NCI-H2196 (cell line): ENCODE measurements at regions not wholly inside any gene's neighbourhood (a gene's known extent, or its start where the extent isn't known, plus 50 kb on each side); places are given as distances from the start of the nearest gene placed in this dataset.

Experiments used
- DNase-seq: peaks from one replicate; lab custom pipeline; 2025; ENCODE audit not compliant: unreplicated experiment; lab: John Stamatoyannopoulos, UW

GRCh38 chr14:36465178-36465577, 54.9 kb downstream of the NKX2-1 start:
- DNase-seq: no peak

DNA sequence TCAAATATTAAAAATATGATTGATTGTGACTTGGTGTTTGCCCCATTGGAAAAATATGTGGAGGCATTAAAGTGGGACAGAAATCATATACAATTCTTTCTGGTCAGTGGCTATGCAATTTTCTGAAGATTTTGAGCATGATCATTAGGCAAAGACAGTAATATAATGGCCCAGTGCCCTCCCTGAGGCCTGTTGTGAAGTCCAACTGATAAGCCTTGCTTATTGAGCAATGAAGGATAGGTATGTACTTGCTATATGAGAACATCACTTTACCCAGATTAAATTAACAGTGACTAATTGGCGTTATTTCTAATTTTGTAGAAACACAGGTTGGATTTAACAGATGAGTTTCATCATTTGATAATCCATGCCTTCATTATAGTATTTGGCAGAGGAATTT, 57.1 kb downstream of the NKX2-1 start:
- DNase-seq: no peak

DNA sequence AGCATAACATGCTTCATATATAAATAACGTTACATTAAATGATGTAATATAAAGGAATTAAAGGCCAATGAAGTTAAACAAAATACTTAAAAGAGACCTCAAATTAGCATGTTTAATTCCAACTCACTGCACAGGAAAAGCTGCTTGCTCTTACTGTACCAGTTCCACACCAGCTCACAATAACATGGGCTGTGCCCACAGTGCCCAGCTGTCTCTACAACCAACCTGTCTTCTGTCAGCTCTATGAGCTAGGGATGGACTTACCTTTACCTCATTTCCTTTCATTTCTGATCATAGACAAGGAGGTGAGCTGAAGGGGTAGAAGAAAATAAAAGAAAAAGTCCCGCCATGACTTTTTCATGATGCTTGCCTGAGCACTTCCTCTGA, 64.8 kb downstream of the NKX2-1 start:
- no peak for DNase-seq

- DNase-seq: no peak
Measured at GRCh38 chr14:36454599-36455240, 65.3 kb downstream of the NKX2-1 start.

GRCh38 chr14:36452860-36453259, 67.2 kb downstream of the NKX2-1 start:
- DNase-seq: no peak

- DNase-seq: no peak
Measured at GRCh38 chr14:36451310-36452065, 68.5 kb downstream of the NKX2-1 start.

DNA sequence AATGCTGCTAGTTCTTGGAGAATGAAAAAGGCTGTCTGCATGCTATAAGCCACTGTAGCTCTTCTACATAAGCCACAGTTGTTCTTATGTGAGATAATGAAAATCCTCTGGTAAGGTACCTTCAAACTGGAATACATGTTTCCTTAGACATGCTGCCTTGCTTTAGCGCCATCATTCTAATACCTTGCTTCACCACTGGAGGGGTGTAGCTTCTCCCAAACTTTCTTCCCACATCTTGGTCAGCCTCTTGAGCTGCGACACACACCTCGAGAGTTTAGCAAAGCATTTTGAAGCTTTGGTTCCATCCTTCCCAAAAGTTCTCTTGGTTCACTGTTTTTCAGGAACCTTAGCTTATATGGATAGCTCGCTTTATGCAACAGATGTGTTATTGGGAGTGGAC, 69.5 kb downstream of the NKX2-1 start:
- no peak for DNase-seq

DNA sequence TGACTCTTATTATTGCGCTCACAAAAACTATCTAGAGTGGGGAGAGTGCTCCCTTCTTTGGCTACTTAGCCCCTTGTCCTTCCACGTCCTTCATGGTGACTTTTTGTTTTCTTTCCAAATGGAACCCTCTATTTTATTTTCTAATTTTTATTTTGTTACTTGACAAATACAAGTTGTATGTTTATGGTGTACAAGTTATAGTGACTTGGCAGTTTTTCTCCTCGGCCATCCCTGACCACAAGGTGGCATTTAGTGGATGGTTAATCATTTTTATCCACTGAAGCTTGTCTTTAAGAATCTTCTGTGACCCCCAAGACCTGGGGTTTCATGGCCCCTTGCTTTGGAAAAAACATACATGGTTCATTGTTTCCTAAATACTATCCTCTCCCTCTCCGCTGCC, 70.1 kb downstream of the NKX2-1 start:
- no peak for DNase-seq

DNA sequence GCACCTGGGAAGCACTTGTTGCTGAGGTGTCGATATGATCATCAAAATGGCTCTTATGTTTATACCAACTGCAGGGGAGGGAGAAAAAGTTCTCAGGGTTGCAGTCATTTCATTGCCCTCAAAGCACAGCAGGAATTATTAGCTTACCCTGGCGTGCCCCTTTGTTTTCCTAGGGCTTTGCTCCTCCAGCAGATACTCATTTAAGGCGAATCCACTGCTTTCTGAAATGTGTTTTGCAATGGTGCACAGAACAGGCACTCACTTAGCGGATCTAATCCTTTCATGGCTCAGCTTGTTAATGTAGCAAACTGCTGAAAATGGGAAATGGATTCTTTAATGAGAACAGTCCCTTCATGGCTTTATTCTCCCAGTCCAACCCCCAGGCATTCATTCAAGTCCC, 76.7 kb downstream of the NKX2-1 start:
- DNase-seq: no peak

DNA sequence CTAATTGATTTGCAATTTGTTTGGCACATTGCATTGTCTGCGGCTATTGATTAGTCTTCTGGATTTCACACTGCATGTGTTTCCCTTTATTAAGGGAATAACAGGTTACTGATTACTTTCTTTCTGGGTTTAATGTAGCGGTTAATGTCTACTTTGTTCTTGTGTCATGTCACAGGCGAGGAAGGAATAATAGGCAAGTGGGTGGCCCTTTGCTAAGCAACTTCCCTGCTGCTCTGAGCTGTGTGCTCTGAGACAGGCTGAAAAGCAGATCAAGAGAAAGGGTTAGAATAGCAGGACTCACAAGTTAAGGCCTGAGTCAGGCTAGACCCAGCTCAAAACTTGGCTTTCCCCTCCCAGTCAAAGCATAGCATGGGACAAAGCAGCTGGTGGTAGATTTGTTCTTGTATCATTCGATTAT, 77.2 kb downstream of the NKX2-1 start:
- DNase-seq: no peak

GRCh38 chr14:36441283-36441682, 78.7 kb downstream of the NKX2-1 start:
- DNase-seq: no peak

- DNase-seq: no peak
Measured at GRCh38 chr14:36439766-36440165, 80.3 kb downstream of the NKX2-1 start.

GRCh38 chr14:36438883-36439282, 81.1 kb downstream of the NKX2-1 start:
- DNase-seq: no peak

DNA sequence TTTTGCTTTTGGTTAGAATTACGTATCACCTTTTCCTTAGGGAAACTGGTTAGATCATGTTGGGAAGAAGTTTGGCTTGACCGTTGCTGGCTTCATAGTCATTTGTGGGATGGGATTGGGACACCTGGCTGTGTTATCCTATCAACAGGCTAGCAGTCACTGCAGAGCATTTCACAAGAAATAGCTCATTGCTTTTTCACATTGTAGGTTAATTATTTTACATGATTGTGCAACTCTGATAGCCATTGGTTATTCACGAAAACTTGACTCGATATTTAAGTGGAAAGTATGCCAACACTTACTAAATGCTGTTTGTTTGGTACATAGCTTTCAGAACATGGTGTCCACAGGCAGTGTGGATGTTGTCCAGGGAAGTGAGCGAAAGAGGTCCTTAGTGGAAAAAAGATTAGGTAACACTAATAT, 89.4 kb downstream of the NKX2-1 start:
- no peak for DNase-seq

DNA sequence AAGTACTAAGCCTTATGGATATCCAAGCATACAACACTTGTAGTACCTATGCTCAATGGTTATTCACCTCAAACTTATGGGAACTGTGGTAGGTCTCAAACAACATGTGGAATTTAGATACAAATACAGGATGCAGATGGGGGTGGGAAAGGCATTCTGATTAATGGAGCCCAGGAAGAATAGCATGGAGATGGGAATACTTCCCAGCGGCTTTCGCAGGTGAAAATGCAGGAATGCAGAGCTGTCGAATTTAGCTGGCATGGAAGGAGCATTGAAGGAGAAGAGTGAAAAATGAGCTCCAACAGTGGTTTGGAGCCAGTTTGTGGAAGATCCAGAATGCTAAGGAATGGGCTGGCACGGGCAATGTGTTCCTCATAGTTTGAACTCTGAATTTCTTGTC, 89.9 kb downstream of the NKX2-1 start:
- DNase-seq: no peak

DNA sequence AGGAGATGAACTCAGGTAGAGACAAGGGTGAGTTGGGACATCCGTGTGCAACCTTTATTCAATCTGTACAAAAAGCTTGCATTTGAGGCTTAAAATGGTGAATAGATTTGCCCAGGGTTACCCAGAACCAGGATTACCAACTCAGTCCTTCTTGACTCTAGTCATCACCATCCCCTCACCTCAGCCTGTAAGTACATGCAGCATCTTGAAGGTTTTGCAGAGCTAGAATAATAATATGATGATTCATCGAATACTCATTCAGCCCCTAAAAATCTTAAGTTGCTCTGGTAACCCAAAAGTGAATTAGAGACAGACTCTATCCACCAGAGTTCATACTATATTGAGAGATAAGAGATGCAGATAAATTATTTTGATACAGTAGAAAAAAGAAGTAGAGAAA, 90.3 kb downstream of the NKX2-1 start:
- DNase-seq: no peak

DNA sequence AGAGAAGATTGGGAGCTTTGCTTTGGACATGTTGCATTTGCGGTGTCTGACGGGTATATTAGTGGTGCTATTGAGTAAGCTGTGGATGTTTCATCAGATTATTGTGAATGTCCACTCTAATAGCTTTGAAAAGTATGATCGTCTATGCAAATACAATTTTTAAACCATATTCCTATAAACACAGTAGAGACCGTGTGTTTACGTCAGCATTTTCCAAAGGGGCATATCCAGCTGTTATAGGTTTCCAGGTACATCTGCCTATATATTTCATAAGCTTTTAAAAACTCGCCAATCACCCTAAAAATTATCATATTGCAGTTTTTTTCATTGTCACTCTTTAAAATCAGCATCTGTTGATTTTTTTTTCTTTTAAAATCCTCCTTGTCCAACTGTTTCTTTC, 91.7 kb downstream of the NKX2-1 start:
- DNase-seq: no peak

- DNase-seq: peak; percentile 55
Measured at GRCh38 chr14:36426836-36427235, 93.2 kb downstream of the NKX2-1 start.

GRCh38 chr14:36426113-36426512, 93.9 kb downstream of the NKX2-1 start:
- DNase-seq: no peak

DNA sequence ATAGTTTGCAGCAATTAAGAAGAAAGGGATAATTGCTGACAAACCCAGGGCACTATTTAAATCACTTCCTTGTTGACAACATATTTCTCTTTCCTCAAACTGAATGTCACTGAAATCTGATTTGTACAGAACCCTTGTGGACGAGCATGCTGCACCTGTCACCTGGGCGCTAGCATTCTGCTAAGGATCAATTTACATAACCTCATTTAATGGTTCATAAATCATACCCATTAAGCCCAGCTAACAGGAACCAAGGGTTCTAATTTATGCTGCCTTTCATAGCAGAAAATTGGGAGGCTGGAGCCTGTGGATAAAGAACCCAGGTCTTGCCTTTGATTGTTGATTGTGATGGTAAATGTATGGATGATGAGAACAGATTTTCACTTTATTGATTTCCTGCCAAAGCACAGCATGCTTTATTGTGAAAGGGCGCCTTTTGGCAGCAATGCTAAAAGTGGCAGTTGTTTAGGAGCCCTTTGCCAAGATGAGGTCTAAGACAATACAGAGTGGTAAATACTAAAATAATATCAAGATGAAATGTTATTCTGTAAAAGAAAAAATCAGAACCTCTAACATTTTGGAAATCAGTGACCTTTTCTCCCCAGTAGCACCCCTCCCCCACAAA, 95.4 kb downstream of the NKX2-1 start:
- DNase-seq: peak; percentile 64

GRCh38 chr14:36423430-36423829, 96.6 kb downstream of the NKX2-1 start:
- DNase-seq: no peak

DNA sequence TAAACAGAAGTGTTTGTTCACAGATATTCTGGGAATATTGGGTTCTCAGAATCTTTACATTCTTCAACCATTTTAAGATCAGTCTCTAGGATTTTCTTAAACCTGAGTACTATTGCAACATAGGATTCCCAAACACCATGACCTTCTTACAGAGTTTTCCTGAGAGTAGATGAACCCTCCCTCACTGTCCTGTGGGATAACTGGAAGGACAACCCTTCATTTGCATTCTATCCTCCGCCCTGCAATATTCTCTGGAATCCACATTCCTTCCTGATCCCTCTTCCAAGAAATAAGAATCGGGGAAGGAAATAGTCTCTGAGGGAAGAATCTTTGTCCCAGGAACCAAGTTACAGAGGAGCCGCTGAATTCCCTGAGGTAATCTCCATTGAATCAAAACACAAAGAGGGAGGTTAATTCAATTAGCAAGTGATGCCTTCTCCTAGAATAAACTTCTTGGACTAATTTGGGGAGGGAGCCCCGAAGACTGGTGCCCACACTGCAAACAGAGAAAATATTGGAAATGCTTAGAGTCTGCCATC, 99.8 kb upstream of the MBIP start:
- no peak for DNase-seq
